NCI-H1092 (cell line): ENCODE measurements at regions not wholly inside any gene's neighbourhood (a gene's known extent, or its start where the extent isn't known, plus 50 kb on each side); places are given as distances from the start of the nearest gene placed in this dataset.
"Not testable (repeated sequence)": the region's sequence is repeated elsewhere in the genome, so short reads cannot be mapped to it uniquely, and the experiment has no call there.

Source experiments
- DNase-seq: peaks from one replicate; lab custom pipeline; 2025; lab: John Stamatoyannopoulos, UW

GRCh38 chr13:64778002-64778401 lies 2452.1 kb downstream of the PCDH9 start:
- DNase-seq = no peak

- DNase-seq = no peak
Observed at GRCh38 chr13:64774915-64775314, 2455.2 kb downstream of the PCDH9 start.

DNA sequence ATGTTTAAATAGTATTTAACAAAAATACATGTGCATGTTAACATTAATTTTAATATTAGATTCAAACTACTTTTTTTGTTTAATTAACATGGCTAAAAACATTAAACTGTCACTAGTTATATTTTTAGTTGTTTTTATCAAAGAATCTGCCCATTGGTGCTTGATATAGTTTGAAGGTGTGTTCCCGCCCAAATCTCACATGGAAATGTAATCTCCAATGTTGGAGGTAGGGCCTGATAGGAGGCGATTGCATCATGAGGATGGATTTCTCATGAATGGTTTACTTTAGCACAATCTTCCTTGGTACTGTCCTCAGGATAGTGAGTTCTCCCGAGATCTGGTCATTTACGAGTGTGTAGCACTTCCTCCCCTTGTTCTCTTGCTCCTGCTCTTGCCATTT lies 2459.4 kb downstream of the PCDH9 start:
- DNase-seq = no peak

DNA sequence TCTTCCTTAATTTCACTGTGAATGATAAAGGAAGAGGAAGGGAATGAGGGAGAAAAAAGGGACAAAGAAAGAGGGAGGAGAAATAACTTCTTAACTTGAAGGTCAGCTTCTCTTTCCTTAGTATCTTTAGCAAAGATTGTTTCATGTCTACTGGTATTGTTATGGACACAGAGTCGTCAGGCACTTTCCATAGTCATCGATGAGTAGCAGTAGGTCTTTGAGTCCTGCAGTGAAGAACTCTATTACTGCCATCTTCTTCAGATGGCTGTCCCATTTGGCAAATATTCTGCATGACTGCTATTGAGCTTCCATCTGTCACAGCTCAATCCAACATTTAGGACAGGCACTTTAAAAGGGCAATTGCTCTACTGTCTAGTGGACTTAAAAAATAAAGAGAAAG lies 2463.1 kb downstream of the PCDH9 start:
- no peak for DNase-seq

DNA sequence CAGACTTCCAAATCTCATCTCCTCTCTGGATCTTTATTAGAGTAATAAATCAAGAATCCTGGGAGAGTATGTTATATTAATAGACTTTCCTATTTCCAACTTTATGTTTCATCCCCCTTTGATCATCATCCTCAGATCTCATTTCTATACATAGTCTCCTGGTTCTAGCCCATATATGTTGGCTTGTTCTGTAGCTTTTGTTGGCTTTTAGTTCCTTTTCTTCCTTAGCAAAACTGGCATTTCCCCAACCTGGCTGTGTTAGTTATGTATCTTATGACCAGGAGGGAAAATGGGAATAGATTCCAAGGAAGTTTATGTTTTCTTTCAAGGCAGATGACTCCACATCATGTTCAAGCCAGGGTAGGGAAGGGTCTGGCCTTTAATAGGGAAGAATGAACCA lies 2464.5 kb downstream of the PCDH9 start:
- DNase-seq = no peak

GRCh38 chr13:64758521-64759244 lies 2471.5 kb downstream of the PCDH9 start:
- DNase-seq = no peak

GRCh38 chr13:64756621-64757020 lies 2473.5 kb downstream of the PCDH9 start:
- DNase-seq = no peak

- DNase-seq = no peak
Observed at GRCh38 chr13:64755961-64756360, 2474.2 kb downstream of the PCDH9 start.

GRCh38 chr13:64753233-64754000 lies 2476.7 kb downstream of the PCDH9 start:
- DNase-seq = no peak

DNA sequence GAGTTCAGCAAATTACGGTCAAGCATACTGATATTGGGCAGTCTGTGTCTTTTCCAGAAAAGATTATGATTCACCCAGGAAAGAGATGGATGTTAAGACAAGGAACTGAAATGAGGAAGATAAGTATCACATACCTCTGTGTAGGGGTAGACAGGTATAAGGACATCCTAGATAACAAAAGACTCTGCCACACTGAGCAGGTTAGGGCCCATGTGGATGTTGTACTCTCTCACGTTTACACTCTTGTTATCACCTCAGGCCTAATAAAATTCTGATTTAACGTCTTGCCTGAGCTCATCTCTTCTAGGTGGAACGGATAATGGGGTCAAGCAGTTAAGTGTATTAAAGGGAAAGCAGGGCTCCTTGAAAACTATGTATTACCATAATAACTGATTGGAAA lies 2480.8 kb downstream of the PCDH9 start:
- no peak for DNase-seq

DNA sequence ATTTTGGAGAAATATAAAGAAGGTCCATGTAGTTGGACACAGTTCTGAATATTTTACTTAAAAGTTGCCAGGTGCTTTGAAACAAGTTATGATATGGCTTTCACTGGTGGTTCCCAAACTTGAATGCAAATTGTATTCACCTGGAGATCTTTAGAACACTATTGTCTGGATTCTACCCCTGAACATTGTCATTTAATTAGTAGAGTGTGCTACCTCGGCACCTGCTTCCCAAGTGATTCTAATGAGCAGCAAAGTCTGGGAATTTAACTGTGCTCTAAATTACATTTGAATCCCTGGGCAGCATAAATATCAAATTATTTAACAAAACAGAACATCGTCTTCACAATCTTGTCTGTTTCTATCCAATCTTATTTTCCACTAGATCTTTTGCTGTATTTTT lies 2483.3 kb downstream of the PCDH9 start:
- DNase-seq = no peak

- no peak for DNase-seq
Observed at GRCh38 chr13:64740493-64740892, 2489.6 kb downstream of the PCDH9 start.

DNA sequence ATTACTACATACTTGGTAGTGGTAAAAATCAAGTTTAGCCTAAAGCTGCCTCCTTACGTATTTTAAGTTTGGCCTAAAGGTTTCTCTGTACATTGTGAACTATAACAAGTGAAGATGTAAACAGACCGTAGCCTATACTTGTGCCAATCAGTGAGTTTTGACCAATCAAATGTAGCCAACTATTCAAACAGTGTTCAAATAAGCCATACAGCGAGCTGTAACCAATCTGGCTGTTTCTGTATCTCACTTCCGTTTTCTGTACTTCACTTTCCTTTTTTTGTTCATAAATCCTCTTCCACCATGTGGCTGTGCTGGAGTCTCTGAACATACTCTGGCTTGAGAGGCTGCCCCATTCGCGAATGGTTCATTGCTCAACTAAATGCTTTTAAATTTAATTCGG lies 2504.6 kb downstream of the PCDH9 start:
- DNase-seq = no peak

DNA sequence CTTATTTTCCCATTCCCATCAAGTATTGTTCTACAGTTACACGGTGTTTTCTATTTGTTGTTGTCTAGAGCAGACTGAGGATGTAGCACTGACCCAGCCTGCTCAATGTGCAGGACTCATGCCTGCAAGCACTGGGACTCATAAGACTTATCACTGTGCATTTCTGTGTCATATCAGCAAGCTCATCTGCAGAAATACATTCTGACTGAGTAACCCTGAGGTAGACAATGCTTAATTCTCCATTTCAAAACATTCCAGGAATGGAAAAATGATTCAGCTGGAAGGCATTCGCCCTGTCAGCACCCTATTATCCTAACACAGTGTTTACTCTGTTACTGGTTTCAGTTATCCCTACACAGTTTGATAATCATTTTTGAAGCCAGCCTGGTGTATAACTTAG lies 2506.4 kb downstream of the PCDH9 start:
- DNase-seq = no peak

DNA sequence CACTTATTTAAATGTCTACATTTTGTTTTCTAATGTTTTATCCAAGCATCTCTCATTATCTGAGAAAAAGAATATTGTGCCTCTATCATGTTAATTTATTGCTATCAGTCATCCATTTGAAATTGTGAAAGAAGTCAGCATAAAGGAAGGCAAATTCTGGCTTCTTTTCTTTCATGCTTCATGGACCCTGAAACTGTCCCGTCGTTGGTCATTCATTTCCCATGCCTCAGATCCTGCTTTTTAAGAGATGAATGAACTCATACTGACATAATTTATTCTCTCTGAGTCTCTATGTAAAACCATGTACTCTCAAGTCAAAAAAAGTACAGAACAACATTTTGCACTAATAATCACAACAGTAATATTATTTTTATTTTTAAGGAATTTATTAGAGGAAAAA lies 2512.0 kb downstream of the PCDH9 start:
- no peak for DNase-seq

GRCh38 chr13:64716936-64717335 lies 2513.2 kb downstream of the PCDH9 start:
- no peak for DNase-seq

GRCh38 chr13:64709079-64709478 lies 2521.1 kb downstream of the PCDH9 start:
- DNase-seq = no peak

DNA sequence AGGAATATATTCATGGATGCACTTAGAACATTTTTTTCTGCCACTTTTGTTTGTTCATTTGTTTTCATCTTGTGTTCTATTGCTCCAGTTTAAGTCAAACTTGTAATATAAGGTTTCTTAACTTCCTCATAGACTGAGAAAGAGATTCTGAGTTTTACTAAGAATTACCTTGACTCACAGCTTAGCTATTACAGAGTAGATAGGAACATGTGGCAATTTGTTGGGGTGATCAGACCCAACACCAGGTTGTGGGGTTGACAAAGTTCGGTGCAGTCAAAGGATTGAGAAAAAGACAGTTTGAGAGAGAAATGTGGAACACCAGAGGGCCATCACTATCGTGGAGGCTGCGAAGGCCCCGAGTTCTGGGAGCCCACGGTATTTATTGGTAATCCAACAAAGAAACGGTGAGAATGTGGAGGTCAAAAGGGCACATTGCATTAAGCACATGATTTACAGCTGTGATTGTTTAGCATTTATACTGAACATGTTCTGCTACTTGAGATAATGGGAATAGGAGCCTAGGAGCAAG lies 2526.0 kb downstream of the PCDH9 start:
- DNase-seq = no peak

GRCh38 chr13:64697226-64697625 lies 2532.9 kb downstream of the PCDH9 start:
- no peak for DNase-seq

GRCh38 chr13:64688893-64689677 lies 2541.1 kb downstream of the PCDH9 start:
- no peak for DNase-seq

DNA sequence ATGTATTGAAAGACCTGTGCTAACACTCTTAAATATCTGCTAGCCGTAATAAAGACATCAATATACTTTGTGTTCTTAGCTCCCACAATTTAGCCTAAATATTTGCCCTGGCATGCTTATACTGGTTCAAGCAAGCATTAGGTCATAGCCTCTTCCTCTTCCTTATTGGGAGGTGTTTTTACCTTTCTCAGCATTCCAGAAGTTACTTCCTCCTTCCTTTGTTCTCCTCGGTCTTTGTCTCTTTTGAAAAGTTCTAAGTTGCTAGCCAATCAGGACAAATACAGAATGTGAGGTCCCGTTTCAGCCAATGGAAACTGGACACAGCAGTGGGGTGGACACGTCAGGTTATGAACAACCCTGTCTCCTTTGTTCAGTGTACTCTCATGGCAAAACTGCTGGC lies 2543.6 kb downstream of the PCDH9 start:
- DNase-seq = not testable (repeated sequence)

DNA sequence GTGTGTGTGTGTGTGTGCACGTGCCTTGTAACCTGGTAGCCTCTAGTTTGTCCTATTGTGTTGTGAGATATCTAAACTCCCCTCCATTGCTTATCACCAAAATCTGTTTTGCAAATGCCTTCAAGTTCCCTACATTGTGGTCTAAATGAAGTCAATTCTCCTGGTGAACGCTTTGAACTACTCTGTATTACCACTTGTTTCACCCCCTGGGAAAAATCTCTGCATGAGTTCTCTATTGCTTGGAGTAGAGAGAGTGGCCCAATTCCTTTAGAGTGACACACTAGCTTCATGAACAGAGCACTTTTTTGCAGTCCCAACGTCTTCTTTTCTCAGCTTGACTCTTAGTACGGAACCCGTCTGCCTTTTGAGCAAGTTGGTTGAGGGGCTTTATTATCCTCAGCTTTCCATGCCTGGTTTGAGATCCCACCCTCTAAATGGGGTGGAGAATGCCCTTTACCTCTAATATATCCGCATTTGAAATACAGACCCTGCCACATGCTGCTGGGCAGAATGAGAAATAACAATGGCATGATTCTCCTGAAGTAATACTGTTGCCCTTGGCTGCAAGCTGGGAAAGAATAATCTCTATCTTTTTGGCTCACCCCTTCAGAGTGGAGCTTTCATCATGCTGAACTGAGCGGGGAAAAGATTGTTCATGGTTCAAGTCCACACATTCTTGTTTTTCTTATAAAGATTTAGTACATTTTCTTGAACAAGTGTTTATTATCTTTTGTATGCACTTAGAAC lies 2545.3 kb downstream of the PCDH9 start:
- no peak for DNase-seq
